Lung microvascular endothelial cell (primary cell): ENCODE measurements at regions not wholly inside any gene's neighbourhood (a gene's known extent, or its start where the extent isn't known, plus 50 kb on each side); places are given as distances from the start of the nearest gene placed in this dataset.
A peak's percentile ranks its signal among the peaks of the same experiment; 100 is the strongest.

Experiments
- DNase-seq, 2 donors: peaks; one replicate each; pipeline versions ENCODE4 v3.0.0 to v3.0.0-alpha.2; 2010; ENCODE audit warnings: low read depth in 2 of 2

GRCh38 chr10:3631291-3631690 lies 153.7 kb downstream of the KLF6 start:
- no peak for DNase-seq

- peak in 1 of 2 donors; percentile 20 for DNase-seq
These were observed 158.9 kb downstream of the KLF6 start for GRCh38 chr10:3625959-3626751.

GRCh38 chr10:3624367-3624766 lies 160.6 kb downstream of the KLF6 start:
- DNase-seq: peak in 1 of 2 donors; percentile 46

- no peak for DNase-seq
These were observed 161.3 kb downstream of the KLF6 start for GRCh38 chr10:3623746-3624145.

GRCh38 chr10:3622845-3623621 lies 162.0 kb downstream of the KLF6 start:
- no peak for DNase-seq

- peak in 1 of 2 donors; percentile 5 for DNase-seq
These were observed 162.6 kb downstream of the KLF6 start for GRCh38 chr10:3622427-3622826.

GRCh38 chr10:3620818-3621217 lies 164.2 kb downstream of the KLF6 start:
- no peak for DNase-seq

- DNase-seq: no peak
These were observed 165.8 kb downstream of the KLF6 start for GRCh38 chr10:3619241-3619640.

GRCh38 chr10:3616880-3617279 lies 168.1 kb downstream of the KLF6 start:
- DNase-seq: no peak

- no peak for DNase-seq
These were observed 171.7 kb downstream of the KLF6 start for GRCh38 chr10:3613318-3613717.

- DNase-seq: no peak
These were observed 172.6 kb downstream of the KLF6 start for GRCh38 chr10:3612183-3613001.

GRCh38 chr10:3606309-3606708 lies 178.7 kb downstream of the KLF6 start:
- DNase-seq: no peak

GRCh38 chr10:3605882-3606281 lies 179.1 kb downstream of the KLF6 start:
- peak in 1 of 2 donors; percentile 6 for DNase-seq

- DNase-seq: no peak
These were observed 189.3 kb downstream of the KLF6 start for GRCh38 chr10:3595736-3596135.

GRCh38 chr10:3593611-3594010 lies 191.4 kb downstream of the KLF6 start:
- DNase-seq: no peak

- DNase-seq: no peak
These were observed 192.6 kb downstream of the KLF6 start for GRCh38 chr10:3592424-3592823.

GRCh38 chr10:3588816-3589215 lies 196.2 kb downstream of the KLF6 start:
- no peak for DNase-seq

- no peak for DNase-seq
These were observed 196.7 kb downstream of the KLF6 start for GRCh38 chr10:3588346-3588745.

- DNase-seq: no peak
These were observed 199.9 kb downstream of the KLF6 start for GRCh38 chr10:3584926-3585784.

- DNase-seq: no peak
These were observed 204.4 kb downstream of the KLF6 start for GRCh38 chr10:3580565-3580964.

GRCh38 chr10:3579845-3580244 lies 205.2 kb downstream of the KLF6 start:
- no peak for DNase-seq
